GM19397 (cell line): ENCODE measurements at regions not wholly inside any gene's neighbourhood (a gene's known extent, or its start where the extent isn't known, plus 50 kb on each side); places are given as distances from the start of the nearest gene placed in this dataset.

ENCODE experiments used
- ATAC-seq: cut with Tn5 transposase; IDR thresholded peaks from one replicate; pipeline ENCODE4 v1.9.1; 2021; ENCODE audit warnings: mild to moderate bottlenecking, moderate library complexity; ENCODE audit not compliant: unreplicated experiment

DNA sequence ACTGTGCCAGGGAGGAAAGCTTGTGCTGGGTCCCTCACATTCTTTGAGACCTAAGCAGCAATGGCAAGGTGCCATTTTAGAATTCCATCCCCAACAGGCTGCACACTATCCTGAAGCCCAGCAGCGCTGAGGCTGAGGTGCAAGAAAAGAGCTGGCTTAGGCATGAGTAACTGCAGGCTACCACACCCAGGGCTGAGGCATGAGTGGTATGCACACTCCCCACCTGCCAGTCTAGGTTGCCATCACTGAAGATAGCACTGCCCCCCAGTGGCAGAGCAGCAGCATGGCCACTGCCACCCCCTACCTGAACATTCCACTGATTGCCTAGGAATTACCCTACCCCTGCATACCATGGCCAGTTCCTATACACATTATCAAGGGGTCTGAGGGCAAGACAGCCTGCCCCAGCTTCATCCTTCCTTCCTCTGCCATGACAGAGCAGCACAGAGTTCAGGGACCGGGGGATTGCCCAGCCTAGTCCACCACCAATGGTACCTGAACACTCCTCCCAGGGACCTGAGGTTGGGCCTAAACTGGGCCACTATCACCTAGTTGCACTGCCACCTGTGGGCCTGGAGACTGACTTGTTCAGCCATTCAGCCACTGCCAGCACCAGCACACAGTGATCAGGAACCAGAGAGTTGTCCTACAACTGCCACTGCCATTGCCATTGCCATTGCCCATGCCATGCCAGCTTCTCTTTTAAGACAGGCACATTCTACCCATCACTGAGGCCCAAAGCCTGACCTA lies 129.8 kb downstream of the SATB1 start:
- peak; percentile 99 for ATAC-seq

DNA sequence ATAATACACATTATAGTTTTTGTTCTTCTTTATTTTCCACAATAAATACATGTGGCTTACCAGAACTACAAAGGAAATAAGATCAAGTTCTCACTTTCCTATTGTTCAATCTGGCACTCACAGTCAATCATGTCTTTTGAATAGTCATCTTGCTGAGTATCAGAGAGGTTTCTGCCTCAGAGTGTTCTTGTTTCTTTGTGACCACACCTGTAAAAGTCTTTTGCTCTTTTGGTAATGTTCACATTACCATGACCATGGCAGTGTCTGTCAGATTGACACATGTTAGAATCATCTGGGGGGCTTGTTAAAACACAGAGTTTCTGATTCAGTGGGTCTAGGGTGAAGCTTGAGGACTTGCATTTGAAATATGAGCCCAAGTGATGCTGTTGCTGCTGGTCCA lies 135.0 kb downstream of the SATB1 start:
- ATAC-seq = no peak

DNA sequence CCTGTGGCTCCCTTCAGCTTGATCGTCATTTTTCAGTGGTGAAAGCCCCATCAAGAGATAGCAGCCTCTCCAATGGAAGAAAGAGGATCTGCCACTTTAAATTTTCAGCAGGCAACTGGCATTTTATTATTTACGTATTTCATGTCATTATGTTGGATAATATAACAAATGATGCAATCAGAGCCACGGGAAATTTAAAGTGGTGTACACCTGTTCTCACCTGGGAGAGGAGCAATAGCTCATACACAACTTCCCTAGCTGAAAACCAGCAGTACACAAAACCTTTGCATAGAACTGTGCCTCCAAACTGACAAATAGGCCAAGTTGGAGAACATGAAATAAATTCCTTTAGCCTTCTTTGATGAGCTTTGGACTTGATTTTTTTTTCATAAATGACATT lies 136.9 kb downstream of the SATB1 start:
- ATAC-seq = no peak

DNA sequence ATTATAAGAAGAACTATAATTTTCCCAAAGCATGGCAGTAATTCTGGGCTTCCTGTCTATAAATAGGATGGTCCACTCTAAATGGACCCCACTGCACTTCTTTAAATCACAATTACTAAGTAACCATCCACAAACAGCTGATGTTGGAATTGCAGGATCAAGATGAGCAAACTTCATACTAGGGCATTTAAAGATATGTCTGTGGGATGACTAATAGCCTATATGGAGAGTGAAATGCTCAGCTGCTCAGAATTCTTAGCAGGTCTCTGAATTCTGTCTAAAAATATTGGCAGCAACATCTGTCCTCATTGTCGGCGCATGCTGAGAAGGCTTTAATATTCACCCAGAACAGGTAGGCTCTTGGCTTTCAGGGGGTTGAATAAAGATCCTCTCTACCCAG lies 140.4 kb downstream of the SATB1 start:
- ATAC-seq = no peak

DNA sequence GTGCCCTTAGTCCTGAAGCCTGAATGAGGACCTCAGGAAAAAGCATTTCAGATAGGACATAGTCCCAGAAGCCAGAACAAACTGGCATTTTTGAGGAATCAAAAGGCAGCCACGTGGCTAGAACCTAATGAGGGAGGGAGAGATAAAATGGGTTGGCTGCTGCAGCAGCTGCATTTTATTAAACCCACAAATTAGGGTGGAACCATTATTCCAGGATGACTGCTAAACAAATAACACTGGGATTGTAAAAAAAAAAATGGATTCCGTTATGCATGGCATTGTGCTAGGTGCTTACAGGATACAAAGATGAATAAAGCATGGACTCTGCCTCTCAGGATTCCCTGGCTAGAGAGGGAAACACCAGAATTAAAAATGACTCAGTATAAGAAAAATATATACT lies 141.5 kb downstream of the SATB1 start:
- ATAC-seq = no peak

DNA sequence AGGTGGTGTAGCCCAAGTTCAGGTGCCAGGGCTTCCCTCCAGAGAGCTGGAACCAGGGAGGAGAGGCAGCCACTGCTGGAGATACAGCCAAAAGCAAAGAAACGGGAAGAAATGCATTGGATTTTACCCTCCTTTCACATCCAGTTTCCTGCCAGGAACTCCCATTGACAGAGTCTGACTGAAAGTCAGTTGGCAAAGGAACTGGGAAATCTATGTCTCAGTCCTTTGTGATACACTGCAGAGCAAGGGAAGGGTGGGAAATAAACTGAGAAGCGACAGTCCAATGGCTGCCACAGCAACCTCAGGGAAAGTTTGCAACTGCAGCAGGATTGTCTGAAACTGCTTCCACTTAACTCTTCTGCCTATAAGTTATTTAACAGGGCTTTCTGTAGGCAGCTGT lies 142.6 kb downstream of the SATB1 start:
- no peak for ATAC-seq

DNA sequence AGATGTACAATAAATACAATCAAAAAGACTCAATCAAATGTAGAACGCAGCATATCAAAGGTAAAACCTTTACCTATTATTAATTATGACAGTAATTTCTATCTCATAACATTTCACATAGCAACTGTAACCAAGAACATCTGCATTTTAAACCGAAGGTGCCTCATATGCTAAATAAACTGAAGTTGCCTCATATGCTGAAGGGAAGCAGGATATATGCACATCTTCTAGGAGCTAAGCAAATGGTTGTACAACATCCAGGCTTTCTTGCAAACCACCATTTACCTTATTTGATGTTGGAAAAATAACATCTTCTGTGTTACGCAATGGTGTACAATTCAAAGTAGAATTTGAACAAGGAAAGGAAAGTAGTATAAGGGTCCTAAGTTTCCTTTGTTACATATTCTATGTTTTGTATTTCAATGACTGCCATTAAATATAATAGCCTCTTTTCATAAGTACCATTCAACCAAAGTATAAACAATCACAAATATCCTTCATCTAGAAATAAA lies 145.9 kb downstream of the SATB1 start:
- no peak for ATAC-seq

DNA sequence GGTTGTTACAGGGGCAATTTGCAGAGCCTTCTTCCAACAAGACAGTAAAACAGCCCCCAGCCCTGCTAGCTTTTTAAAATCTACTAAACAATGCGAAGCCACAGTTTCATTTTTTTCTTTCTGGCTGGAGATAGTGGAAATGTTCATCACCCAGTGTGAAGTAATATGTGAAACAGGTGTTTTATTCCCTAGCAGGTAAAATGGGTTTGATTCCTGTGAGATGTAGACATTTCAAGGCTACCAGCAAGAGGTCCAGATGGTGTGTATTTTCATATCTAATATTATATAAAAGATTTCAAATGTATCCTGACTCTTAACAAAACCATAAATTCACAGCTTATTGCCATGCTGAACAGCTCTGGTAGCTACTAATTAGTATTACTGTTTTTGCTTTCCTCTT lies 160.3 kb downstream of the SATB1 start:
- ATAC-seq = no peak

DNA sequence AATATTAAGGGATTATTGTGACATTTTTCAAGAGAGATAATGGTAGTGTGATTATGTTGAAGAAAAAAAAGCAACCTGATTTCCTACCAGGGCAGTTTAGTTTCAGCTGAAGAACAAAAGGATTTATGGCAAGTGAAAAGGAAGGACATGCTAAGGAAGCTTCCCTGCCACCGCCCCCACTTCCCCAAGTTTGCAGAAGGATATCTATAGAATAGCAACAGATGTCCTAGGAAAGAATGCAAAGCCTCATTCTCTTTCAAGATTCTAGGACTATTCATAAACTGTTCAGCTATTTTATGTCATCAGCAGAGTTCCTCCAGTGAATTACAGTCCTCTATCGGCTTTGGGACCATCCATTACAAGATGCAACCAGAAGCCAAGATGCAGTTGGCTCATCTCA lies 160.8 kb downstream of the SATB1 start:
- ATAC-seq = no peak

DNA sequence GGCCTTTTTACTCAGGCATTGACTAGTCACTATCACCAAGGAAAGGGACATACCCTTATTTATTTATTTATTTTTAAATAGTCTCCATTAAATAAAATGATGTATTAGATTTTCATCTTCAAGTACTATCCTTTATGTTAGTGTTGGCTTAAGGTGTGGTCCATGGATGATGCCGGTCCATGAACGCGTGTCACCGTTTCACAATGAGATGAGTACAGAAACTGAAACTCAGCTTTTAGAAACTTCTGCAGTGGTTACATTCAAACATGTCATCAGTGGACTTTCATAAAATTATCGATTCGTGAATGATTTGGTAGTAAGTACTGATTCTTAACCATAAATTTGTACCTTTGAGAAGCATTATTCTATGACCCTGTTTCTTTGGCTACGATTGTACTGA lies 166.6 kb downstream of the SATB1 start:
- peak; percentile 55 for ATAC-seq

DNA sequence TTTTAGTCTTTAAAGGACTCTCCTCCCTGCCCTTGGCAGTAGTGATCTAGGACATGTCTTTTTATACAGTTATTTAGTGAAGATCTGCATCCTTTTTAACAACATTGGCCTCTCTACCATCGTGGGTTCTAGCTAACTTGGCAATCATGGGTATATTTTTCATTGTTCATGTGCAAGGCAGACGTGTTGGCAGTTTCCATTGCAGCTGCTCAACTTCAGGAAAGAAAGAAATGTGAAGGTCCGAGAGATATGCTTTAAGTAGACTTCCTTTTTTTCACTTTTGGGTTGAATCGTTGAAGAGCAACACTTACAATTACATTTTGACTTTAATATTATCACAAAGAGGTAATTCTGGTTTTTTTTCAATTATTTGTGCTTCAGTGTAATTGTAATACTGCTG lies 172.6 kb downstream of the SATB1 start:
- no peak for ATAC-seq

DNA sequence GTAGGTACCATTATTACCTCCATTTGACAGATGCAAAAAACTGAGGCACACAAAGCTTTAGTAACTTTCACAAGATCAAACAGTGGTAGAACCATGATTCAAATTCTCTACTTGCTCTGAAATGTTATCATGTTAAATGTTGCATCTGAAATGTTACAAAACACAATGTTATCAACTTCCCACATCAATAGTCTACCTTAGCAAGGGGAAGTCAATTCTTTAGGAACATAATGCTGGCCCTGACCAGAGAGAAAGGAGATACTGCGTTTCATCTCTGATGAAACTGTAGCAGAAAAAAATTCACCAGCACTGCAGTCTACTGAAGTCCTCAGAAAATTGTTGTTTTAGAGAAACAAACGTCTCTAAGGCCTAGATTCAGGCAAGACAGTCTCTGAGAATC lies 174.1 kb downstream of the SATB1 start:
- no peak for ATAC-seq

DNA sequence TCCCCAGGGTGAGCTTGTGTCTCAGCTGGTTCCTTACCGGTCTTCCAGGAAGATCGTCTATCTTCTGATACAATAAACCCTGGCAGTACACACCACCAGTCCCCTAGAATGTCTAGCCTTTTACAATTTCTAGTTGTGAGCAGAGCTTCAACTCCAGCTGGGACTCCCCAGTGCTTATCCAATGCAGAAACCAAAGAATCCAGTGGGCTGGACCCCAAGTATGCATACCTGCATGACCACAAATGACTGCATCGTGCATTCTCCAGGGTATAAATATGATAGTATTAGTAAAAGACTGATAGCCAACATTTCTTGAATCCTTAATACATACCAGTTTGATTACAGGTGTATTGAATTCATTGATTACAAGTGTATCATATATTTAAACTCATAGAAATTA lies 176.0 kb downstream of the SATB1 start:
- ATAC-seq = no peak

DNA sequence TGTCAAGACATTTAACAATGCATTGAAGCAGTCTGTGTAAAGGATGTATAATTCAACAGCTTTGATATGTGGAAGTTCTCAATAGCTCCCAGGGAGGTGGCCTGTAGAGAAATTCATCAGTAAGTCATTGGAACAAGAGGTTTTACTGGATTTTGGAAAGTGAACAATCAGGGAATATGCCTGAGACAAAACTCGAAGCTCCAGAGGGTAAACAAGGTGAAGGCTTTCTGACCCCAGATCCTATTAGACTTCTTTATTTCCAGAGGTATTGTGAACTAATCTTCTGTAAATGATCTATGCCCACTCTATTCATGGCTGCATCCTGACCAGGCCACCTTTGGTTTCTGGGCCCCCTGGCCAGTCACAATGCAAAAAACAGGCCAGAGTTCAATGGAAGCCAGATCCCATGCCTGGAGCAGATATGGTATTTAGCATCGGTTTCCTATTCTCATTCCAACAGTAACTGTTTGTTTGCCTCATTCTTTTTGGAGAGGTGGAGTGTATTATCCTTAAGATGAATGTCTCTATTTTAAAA lies 177.3 kb downstream of the SATB1 start:
- ATAC-seq = no peak

DNA sequence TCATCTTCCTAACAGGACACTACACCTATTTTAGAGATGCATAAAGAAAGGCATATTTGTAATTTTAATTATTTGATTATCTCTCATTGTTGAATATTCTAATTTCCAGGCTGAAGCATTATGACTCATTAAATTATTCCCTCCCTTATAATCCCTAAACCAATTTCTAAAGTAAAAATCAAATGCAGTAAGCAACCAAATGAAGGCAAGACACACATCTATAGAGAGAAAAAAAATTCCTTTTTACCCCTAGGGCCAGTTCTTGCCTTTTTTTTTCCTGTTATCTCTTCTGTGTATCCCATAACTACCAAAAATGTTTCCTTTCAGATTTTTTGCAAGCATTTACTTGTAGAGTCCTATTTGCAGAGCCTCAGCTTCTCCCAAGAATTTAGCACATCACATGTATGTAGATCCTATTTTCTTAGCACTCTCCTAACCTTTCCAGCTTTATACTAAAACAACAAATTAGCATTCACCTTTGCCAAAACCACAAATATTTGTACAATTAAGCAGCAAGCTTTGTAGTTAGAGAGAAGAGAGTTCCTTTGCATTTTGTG lies 177.9 kb downstream of the SATB1 start:
- ATAC-seq = no peak

DNA sequence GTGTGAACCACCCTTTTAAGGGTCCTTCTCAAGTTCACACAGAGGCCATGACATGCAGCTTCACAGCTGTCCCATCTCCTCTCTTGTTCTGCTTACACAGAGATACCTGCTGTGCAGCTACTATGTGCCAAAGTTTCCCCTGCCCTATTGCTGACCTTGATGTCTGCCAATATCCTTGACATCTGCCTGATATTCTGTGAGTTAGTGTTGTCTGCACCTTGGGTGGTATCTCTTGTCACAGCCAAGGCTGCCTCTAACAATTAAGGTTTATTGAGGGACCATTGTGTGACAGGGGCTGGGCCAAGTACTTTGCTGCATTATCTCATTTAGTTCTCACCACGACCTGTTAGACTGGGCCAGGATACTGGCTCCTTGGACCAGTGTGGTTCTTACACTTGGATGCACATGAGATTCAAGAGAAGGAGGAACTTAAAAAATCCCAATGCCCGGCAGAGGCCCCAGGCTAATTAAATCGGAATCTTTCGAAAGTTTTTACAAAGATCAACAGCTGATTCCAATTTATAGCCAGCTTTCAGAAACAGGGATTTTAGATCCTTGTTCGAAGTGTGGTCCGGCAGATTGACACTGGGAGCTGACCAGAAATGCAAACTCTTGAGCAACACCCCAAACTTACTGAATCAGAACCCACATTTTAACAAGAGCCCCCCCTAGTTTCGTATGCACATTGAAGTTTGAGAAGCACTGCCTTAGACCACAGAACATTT lies 178.6 kb downstream of the SATB1 start:
- ATAC-seq = no peak

DNA sequence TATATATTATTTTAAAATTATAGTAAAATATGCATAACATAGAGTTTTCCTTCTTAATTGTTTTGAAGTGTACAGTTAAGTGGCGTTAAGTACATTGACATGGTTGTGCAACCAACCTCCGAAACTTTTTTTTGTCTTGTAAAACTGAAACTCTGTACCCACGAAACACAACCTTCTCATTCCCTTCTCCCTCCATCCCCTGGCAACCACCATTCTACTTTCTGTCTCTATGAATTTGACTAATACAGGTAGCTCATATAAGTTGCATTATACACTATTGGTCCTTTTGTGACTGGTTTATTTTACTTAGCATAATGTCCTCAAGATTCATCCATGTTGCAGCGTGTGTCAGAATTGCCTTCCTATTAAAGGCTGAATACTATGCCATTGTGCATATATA lies 179.4 kb downstream of the SATB1 start:
- no peak for ATAC-seq

DNA sequence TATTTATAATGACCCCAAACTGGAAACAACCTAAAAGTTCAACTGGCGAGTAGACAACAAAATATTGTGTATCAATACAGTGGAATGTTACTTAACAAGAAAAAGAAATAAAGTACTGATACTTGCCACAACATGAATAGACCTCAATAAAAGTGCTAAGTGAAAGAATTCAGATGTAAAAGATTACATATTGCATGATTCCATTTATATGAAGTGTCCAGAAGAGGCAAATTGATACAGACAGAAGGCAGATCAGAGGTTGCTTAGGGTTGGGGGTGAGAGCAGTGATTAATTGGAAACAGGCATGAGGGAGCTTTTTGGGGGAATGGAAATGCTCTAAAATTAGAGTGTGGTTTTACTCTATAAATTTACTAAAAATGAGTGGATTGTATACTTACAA lies 183.3 kb downstream of the SATB1 start:
- ATAC-seq = no peak

DNA sequence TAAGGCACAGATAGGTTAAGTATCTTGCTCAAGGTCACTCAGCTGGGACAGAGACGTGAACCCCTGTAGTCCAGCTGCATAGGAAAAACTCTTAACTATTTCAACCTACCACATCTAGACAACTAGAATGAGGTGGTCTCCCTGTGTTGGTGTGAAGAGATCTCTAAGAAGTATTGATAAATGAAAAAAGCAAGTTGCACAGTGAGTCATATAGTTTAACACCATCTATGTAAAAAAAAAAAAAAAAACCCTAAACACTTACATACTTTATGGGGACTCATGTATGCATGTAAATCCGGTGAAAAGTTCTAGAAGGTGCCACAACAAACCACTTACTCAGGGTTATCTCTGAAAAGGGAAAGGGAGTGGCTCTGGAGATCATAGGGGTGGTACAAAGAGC lies 185.5 kb downstream of the SATB1 start:
- no peak for ATAC-seq

DNA sequence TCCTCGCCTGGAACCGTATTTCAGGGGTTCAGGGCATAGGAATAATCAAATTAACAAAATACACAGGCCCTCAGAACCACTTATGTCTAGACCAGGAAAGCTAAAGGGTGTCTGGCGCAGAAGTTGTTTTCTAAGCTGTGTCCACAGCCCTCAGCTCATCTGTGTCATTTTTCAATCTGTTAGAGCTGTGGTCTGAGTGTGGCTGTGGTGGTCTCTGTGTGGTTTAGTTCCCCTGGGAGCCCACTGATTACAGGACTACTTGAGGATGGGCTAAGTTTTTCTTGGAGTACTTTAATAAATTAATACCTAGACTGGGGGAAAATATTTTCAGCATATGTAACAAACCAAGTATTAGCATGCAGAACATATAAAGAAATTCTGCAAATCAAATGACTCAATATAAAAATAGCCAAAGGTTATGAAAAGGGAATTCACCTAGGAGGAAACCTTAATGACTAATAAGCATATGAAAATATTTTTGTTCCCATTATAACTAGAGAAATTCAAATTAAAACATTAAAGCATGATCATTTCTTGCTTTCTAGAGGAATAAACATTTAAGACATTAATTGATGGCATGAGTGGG lies 186.3 kb downstream of the SATB1 start:
- ATAC-seq = no peak

DNA sequence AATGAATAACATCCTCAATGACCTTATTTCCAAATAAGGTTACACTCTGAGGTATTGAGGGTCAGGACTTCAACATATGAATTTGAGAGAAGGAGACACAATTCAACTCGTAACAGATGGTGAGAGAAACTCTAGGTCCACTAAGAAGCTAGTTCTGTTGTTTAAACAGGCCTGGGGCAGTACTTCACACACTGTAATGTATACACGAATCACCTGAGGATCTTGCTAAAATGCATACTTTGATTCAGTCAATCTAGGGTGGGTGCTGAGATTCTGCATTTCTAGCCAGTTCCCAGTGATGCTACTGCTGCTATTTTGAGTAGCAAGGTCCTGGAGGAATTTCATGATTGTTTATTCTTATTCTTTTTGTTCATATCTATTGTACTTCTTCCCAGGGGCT lies 186.8 kb downstream of the SATB1 start:
- ATAC-seq = no peak
